HCT116 (cell line): ENCODE measurements at regions not wholly inside any gene's neighbourhood (a gene's known extent, or its start where the extent isn't known, plus 50 kb on each side); places are given as distances from the start of the nearest gene placed in this dataset.

Experiments used
- ATAC-seq: fragments of 200-7000 bp; cut with Tn5 transposase; 2 replicates; pipeline ENCODE4 v1.9.1; 2020; ENCODE audit warnings: mild to moderate bottlenecking, moderate library complexity
- BruUV-seq: library from RNA; stranded (reverse); fragments of 400-500 nt; replicated peaks from 2 replicates; lab custom pipeline; 2021; lab: Mats Ljungman, UMichigan
- CTCF ChIA-PET: fragments of 300-600 bp; sonication (Branson Sonifier 250); formaldehyde crosslinking; loops from one replicate; lab custom pipeline; 2021; ENCODE audit warnings: antibody characterized with exemption; lab: Charles Lee
- POLR2A ChIA-PET: fragments of 300-600, 350-600 bp; sonication (Branson Sonifier 250); formaldehyde crosslinking; loops from one replicate; lab custom pipeline; 2021; ENCODE audit warnings: antibody characterized with exemption; lab: Charles Lee
- RAD21 ChIA-PET, 2 experiments: fragments of 300-600 bp; sonication (Branson Sonifier 250); formaldehyde crosslinking; loops; one replicate each; lab custom pipeline; 2023; ENCODE audit warnings: low total read pairs in 2 of 2; ENCODE audit not compliant: uncharacterized antibody in 2 of 2, unreplicated experiment in 2 of 2, low non-redundant PET in 1 of 2; lab: Charles Lee
- DNase-seq: peaks from one replicate; pipeline ENCODE4 v3.0.0-alpha.2; 2010; ENCODE audit warnings: low read depth, low spot score
- H2AFZ ChIP-seq: fragments of 200-600 bp; shearing (Covaris generic), sonication (generic); 2 replicates; pipeline ENCODE4 v1.6.1; 2017; ENCODE audit warnings: low read depth, mixed run types, mixed read lengths, antibody characterized with exemption, low read length; ENCODE audit not compliant: poor library complexity, severe bottlenecking
- H3K27ac ChIP-seq: 2 replicates; pipeline ENCODE4 v1.5.1; 2012; ENCODE audit warnings: low read depth, low read length
- H3K27me3 ChIP-seq: fragments of 200-600 bp; sonication (generic); 2 replicates; pipeline ENCODE4 v1.6.1; 2016; ENCODE audit warnings: mixed run types, low read length, mixed read lengths; ENCODE audit not compliant: insufficient read depth
- H3K36me3 ChIP-seq, 2 experiments: fragments of 200-500 bp in 1 of 2; fragments of 200-600 bp in 1 of 2; sonication (Bioruptor generic) in 1 of 2; sonication (generic) in 1 of 2; 2 replicates each; pipeline versions ENCODE4 v1.5.1 to v1.6.1; 2014 to 2016; ENCODE audit warnings: low read length in 2 of 2, inconsistent platforms in 1 of 2, mixed read lengths in 1 of 2, mixed run types in 1 of 2; ENCODE audit not compliant: insufficient read depth in 2 of 2, control insufficient read depth in 1 of 2
- H3K4me1 ChIP-seq, 2 experiments: fragments of 200-600 bp in 1 of 2; sonication (generic) in 1 of 2; 2 replicates each; pipeline versions ENCODE4 v1.5.1 to v1.6.1; 2012 to 2017; ENCODE audit warnings: low read length in 2 of 2, inconsistent platforms in 1 of 2, mild to moderate bottlenecking in 1 of 2, mixed read lengths in 1 of 2, mixed run types in 1 of 2, moderate library complexity in 1 of 2; ENCODE audit not compliant: insufficient read depth in 2 of 2, control insufficient read depth in 1 of 2
- H3K4me2 ChIP-seq: fragments of 200-600 bp; sonication (generic); 2 replicates; pipeline ENCODE4 v1.6.1; 2017; ENCODE audit warnings: mixed run types, low read length, mixed read lengths
- H3K4me3 ChIP-seq, 2 experiments: fragments of 200-600 bp in 1 of 2; sonication (generic) in 1 of 2; replicated peaks in 1 of 2; 2 replicates each; pipeline ENCODE4 v1.5.1; 2011 to 2016; ENCODE audit warnings: low read length in 2 of 2, control low read depth in 1 of 2, low read depth in 1 of 2, mild to moderate bottlenecking in 1 of 2, mixed read lengths in 1 of 2, mixed run types in 1 of 2
- H3K79me2 ChIP-seq: fragments of 200-600 bp; sonication (generic); 2 replicates; pipeline ENCODE4 v1.6.1; 2017; ENCODE audit warnings: mild to moderate bottlenecking, mixed run types, low read length, moderate library complexity, mixed read lengths; ENCODE audit not compliant: insufficient read depth
- H3K9ac ChIP-seq: fragments of 200-600 bp; sonication (generic); 2 replicates; pipeline ENCODE4 v1.6.1; 2016; ENCODE audit warnings: low read length, mixed read lengths
- H3K9me2 ChIP-seq: fragments of 200-600 bp; sonication (generic), shearing (Covaris generic); 2 replicates; pipeline ENCODE4 v1.6.1; 2017; ENCODE audit warnings: mixed run types, mild to moderate bottlenecking, moderate library complexity; ENCODE audit not compliant: insufficient read depth
- H3K9me3 ChIP-seq, 2 experiments: fragments of 200-500 bp in 1 of 2; fragments of 200-600 bp in 1 of 2; sonication (Bioruptor generic) in 1 of 2; sonication (generic) in 1 of 2; 2 replicates each; pipeline ENCODE4 v1.6.1; 2014 to 2017; ENCODE audit warnings: low read length in 2 of 2, mixed read lengths in 2 of 2, inconsistent platforms in 1 of 2, low read depth in 1 of 2, mild to moderate bottlenecking in 1 of 2, mixed run types in 1 of 2, moderate library complexity in 1 of 2; ENCODE audit not compliant: control insufficient read depth in 1 of 2, insufficient read depth in 1 of 2
- H4K20me1 ChIP-seq: fragments of 200-600 bp; sonication (generic), shearing (Covaris generic); 2 replicates; pipeline ENCODE4 v1.6.1; 2017; ENCODE audit warnings: mixed run types, mild to moderate bottlenecking, moderate library complexity; ENCODE audit not compliant: insufficient read depth
- CEBPB ChIP-seq: IDR thresholded peaks from 2 replicates; pipeline ENCODE4 v1.6.1; 2012; ENCODE audit warnings: low read depth
- EGR1 ChIP-seq: IDR thresholded peaks from 2 replicates; pipeline ENCODE4 v1.6.1; 2012; ENCODE audit warnings: low read depth
- EZH2phosphoT487 ChIP-seq: fragments of 200-600 bp; IDR thresholded peaks from 2 replicates; pipeline ENCODE4 v1.6.1; 2018; ENCODE audit warnings: antibody characterized with exemption, borderline replicate concordance
- JUND ChIP-seq: IDR thresholded peaks from 2 replicates; pipeline ENCODE4 v1.6.1; 2012
- POLR2A ChIP-seq: IDR thresholded peaks from 2 replicates; pipeline ENCODE4 v1.7.0; 2011; ENCODE audit warnings: borderline replicate concordance; ENCODE audit not compliant: insufficient read depth, insufficient read length; ENCODE audit errors: extremely low read depth
- POLR2AphosphoS5 ChIP-seq: IDR thresholded peaks from 2 replicates; pipeline ENCODE4 v1.6.1; 2011; ENCODE audit warnings: mild to moderate bottlenecking, low read depth, low read length, moderate library complexity
- SIN3A ChIP-seq: IDR thresholded peaks from 2 replicates; pipeline ENCODE4 v1.6.1; 2012; ENCODE audit warnings: low read depth
- SP1 ChIP-seq: IDR thresholded peaks from 2 replicates; pipeline ENCODE4 v1.6.1; 2012; ENCODE audit warnings: low read depth
- TCF7L2 ChIP-seq: IDR thresholded peaks from 2 replicates; pipeline ENCODE4 v1.7.0; 2011; ENCODE audit warnings: borderline replicate concordance, inconsistent platforms; ENCODE audit not compliant: insufficient read depth, insufficient read length; ENCODE audit errors: extremely low read depth
- intact Hi-C: fragments of 100-400 bp; cut with micrococcal nuclease; formaldehyde crosslinking; loops from 2 replicates; pipeline ENCODE4 v1.10.0; 2022
- TF ChIP-seq, protein P1 (sequence below): IDR thresholded peaks from 2 replicates; pipeline ENCODE4 v1.6.1; 2012
- TF ChIP-seq, protein P2 (sequence below): IDR thresholded peaks from 2 replicates; pipeline ENCODE4 v1.6.1; 2012; ENCODE audit warnings: low read depth
- TF ChIP-seq, protein P3 (sequence below): IDR thresholded peaks from 2 replicates; pipeline ENCODE4 v1.6.1; 2011; ENCODE audit warnings: mild to moderate bottlenecking, low read length, moderate library complexity; ENCODE audit not compliant: insufficient replicate concordance; ENCODE audit errors: extremely low read depth
- TF ChIP-seq, protein P4 (sequence below), 3 experiments: fragments of 200-600 bp in 1 of 3; sonication (generic) in 1 of 3; IDR thresholded peaks in 2 of 3; conservative IDR thresholded peaks in 1 of 3; 2 replicates each; pipeline ENCODE4 v1.5.1; 2012 to 2017; ENCODE audit warnings: low read depth in 2 of 3, low read length in 2 of 3, antibody characterized with exemption in 1 of 3, borderline replicate concordance in 1 of 3, control low read depth in 1 of 3, mild to moderate bottlenecking in 1 of 3, mixed read lengths in 1 of 3, mixed run types in 1 of 3, moderate library complexity in 1 of 3; ENCODE audit not compliant: insufficient read depth in 1 of 3

DNA sequence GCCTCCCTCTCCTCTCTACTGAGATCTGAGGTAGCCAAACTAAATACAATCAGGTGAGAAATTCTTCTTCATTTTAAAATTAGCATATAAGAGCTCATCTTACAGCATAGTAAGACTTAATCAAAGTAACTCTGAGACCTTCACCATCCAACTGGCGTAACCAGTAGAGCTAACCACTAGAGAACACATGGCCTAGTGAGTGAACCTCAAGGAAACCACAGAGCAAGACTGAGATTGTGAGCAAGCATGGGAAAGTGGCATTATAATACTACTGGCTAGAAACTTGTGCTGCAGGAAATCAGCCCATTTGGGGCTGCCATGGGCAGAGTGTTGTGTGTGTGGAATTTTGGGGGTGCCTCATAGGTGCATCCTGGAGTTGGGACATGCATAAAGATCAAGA is 61.1 kb upstream of the SPHKAP start:
- H3K4me3 ChIP-seq = no peak overlapping the region
- DNase-seq = no peak
- ChIA-PET POLR2A (no interaction called here), CTCF (no interaction called here), RAD21 (no interaction called here)
- H3K9me3 ChIP-seq = no peaks in the 10 kb centered on the region
- no peaks in the 10 kb centered on the region for H3K79me2 ChIP-seq
- H3K27me3 ChIP-seq = no peaks in the 10 kb centered on the region
- H3K27ac ChIP-seq = no peak overlapping the region
- no peaks in the 10 kb centered on the region for H4K20me1 ChIP-seq
- BruUV-seq = no TSS peak
- H2AFZ ChIP-seq = no peak overlapping the region
- no peak overlapping the region for H3K9ac ChIP-seq
- no peak overlapping the region for H3K4me2 ChIP-seq
- TF ChIP-seq EZH2phosphoT487 (no peak), JUND (no peak), TCF7L2 (no peak), SP1 (no peak), EGR1 (no peak), SIN3A (no peak), POLR2AphosphoS5 (no peak), CEBPB (no peak), POLR2A (no peak)
- TF ChIP-seq, protein P1, sequence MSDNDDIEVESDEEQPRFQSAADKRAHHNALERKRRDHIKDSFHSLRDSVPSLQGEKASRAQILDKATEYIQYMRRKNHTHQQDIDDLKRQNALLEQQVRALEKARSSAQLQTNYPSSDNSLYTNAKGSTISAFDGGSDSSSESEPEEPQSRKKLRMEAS = no peak
- TF ChIP-seq, protein P2, sequence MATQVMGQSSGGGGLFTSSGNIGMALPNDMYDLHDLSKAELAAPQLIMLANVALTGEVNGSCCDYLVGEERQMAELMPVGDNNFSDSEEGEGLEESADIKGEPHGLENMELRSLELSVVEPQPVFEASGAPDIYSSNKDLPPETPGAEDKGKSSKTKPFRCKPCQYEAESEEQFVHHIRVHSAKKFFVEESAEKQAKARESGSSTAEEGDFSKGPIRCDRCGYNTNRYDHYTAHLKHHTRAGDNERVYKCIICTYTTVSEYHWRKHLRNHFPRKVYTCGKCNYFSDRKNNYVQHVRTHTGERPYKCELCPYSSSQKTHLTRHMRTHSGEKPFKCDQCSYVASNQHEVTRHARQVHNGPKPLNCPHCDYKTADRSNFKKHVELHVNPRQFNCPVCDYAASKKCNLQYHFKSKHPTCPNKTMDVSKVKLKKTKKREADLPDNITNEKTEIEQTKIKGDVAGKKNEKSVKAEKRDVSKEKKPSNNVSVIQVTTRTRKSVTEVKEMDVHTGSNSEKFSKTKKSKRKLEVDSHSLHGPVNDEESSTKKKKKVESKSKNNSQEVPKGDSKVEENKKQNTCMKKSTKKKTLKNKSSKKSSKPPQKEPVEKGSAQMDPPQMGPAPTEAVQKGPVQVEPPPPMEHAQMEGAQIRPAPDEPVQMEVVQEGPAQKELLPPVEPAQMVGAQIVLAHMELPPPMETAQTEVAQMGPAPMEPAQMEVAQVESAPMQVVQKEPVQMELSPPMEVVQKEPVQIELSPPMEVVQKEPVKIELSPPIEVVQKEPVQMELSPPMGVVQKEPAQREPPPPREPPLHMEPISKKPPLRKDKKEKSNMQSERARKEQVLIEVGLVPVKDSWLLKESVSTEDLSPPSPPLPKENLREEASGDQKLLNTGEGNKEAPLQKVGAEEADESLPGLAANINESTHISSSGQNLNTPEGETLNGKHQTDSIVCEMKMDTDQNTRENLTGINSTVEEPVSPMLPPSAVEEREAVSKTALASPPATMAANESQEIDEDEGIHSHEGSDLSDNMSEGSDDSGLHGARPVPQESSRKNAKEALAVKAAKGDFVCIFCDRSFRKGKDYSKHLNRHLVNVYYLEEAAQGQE = no peak
- TF ChIP-seq, protein P3, sequence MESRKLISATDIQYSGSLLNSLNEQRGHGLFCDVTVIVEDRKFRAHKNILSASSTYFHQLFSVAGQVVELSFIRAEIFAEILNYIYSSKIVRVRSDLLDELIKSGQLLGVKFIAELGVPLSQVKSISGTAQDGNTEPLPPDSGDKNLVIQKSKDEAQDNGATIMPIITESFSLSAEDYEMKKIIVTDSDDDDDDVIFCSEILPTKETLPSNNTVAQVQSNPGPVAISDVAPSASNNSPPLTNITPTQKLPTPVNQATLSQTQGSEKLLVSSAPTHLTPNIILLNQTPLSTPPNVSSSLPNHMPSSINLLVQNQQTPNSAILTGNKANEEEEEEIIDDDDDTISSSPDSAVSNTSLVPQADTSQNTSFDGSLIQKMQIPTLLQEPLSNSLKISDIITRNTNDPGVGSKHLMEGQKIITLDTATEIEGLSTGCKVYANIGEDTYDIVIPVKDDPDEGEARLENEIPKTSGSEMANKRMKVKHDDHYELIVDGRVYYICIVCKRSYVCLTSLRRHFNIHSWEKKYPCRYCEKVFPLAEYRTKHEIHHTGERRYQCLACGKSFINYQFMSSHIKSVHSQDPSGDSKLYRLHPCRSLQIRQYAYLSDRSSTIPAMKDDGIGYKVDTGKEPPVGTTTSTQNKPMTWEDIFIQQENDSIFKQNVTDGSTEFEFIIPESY = no peak
- TF ChIP-seq, protein P4, sequence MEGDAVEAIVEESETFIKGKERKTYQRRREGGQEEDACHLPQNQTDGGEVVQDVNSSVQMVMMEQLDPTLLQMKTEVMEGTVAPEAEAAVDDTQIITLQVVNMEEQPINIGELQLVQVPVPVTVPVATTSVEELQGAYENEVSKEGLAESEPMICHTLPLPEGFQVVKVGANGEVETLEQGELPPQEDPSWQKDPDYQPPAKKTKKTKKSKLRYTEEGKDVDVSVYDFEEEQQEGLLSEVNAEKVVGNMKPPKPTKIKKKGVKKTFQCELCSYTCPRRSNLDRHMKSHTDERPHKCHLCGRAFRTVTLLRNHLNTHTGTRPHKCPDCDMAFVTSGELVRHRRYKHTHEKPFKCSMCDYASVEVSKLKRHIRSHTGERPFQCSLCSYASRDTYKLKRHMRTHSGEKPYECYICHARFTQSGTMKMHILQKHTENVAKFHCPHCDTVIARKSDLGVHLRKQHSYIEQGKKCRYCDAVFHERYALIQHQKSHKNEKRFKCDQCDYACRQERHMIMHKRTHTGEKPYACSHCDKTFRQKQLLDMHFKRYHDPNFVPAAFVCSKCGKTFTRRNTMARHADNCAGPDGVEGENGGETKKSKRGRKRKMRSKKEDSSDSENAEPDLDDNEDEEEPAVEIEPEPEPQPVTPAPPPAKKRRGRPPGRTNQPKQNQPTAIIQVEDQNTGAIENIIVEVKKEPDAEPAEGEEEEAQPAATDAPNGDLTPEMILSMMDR (IDR thresholded peaks at IDR 0.05 in 2 of 3, conservative IDR thresholded peaks at IDR 0.05 in 1 of 3; ENCODE audit: borderline replicate concordance in 1 of 3, insufficient read depth in 1 of 3, low read depth in 2 of 3, low read length in 2 of 3) = no peak
- no peaks in the 10 kb centered on the region for H3K36me3 ChIP-seq
- H3K4me1 ChIP-seq = no peaks in the 10 kb centered on the region
- no peaks in the 10 kb centered on the region; the same call in 1 of the 2 replicates for H3K9me2 ChIP-seq
- no peak for ATAC-seq
- intact Hi-C loops = no loop called here
